IPS DF 19.7 (cell line): ENCODE measurements at regions not wholly inside any gene's neighbourhood (a gene's known extent, or its start where the extent isn't known, plus 50 kb on each side); places are given as distances from the start of the nearest gene placed in this dataset.

Source experiments
- DNase-seq: peaks from one replicate; pipeline ENCODE4 v3.0.0-alpha.2; 2013; ENCODE audit warnings: low read depth, low spot score

DNA sequence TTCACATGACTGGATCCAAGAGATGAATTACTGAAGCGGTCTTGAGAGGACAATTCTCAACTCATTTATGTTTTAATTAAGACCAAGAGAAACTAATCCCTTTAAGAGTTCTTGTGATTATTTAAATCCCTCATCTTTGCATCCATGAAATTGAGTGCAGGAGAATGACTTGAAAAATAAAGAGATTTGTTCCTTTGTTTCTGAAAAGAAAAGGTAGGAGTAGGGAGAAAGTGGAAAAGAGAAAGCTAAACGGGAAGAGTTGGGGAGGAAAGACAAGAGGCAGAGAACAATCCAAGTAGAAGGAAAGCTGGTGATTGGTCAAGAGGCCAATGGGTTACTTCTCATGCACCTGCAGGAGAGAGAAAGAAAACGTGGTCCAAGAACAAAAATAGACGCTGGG lies 75.2 kb upstream of the SOX4 start:
- DNase-seq = no peak

DNA sequence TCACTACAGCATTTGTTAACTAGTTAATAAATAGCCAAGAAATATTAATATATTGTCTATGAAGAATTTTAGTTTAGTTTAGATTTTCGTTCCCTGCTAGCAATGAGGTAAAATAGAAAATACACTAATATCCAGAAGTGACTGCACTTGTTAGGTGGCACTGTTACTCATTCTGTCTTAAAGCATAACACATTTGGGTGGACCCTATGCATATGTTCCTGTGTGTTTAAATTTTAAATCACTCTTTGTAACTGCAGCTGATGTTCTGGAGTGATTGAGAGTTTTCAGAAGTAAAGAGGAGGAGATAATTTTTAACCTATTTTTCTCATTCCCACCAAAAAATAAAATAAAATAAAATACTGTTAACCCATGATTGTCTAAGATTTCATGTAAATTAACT lies 73.9 kb upstream of the SOX4 start:
- no peak for DNase-seq

DNA sequence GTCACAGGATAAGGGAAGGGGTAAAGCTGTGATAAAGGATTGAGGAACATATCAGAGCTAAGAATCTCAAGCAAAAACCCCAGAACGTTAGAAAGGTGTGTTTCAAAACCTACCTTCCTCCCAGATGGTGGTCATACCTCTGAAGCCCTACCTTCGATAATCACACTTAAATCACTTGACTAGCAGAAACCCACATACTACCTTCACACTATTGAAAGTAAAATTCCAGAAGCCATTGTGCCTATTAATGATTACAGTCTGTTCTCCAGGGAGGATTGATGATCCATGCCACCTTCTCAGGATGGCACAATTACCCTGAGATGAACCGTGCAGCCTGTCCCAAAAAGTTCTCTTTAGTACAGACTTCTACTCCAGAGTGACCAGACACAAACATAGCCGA lies 72.3 kb upstream of the SOX4 start:
- DNase-seq = no peak

DNA sequence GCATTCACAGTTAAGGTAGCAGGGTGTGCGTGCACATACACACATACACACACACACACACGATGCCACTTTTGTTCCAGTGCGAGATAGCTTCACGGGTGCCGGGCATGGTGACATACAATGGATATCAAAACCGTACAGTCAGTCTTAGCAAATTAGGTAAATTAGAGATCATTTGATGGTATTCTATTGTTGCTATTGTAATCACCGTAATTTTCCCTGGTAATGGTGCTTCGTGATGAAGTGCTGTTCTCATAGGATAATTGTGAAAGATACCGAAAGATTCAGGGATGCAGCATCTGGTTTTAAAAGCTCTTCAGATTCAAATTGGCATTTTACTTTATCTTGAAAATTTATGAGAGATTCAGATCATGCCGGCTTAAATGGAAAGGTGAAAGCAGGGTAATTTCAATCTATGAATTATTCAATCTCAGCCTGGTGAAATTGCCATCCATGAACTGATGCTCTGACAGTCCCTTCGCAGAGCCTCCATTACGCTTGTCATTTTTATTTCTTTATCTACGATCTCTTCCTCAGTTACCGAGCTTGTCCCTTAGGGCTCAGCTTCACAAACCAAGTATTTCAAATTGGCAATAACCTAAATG lies 71.3 kb upstream of the SOX4 start:
- no peak for DNase-seq

DNA sequence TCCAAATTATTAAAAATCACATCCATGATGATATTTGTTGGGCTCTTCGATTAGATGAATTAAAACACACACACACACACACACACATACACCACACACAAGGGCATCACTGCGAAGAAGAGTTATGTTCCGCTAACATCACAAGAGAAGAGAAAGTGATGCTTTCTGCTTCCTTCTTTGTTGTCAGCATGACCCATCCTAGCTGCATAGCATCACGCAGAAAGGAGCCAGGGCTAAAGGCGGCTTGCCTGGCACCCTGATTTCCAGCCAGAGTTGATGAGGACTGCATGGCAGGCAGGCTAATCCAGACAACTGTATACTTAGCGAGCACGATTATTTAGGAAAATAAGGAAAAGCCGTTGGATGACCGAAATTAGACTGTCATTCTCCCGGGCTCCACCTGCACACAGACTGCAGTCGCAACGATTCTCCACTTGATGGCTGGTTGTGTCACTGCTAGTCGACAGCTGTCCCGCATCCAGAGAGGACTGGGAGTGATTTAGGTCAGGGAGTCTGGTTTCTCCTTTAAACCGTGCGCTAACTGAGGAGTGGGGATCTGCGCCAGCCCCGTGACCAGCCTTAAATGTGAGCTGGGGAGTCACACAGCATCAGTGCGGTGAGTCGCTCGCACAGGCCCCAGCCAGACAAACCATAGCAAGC lies 70.6 kb upstream of the SOX4 start:
- peak; percentile 30 for DNase-seq

DNA sequence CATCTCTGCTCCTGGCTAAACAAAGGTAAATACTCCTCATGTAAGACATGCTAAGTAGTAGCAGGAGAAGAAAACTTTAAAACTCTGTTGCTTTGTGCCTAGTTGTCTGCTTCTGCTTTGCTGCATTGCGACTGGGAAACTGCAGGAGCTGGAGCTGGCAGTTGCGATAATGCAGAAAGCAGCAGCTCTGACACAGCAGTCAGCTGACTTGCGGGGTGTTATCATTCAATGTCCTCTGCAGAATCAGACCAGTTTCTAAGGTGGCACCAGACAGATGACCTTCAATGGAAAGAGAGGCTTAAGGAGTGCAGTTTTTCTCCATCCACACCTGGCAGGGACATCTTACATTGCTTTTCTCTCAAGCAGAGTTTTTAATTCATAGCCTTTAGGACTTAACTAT lies 69.9 kb upstream of the SOX4 start:
- no peak for DNase-seq

DNA sequence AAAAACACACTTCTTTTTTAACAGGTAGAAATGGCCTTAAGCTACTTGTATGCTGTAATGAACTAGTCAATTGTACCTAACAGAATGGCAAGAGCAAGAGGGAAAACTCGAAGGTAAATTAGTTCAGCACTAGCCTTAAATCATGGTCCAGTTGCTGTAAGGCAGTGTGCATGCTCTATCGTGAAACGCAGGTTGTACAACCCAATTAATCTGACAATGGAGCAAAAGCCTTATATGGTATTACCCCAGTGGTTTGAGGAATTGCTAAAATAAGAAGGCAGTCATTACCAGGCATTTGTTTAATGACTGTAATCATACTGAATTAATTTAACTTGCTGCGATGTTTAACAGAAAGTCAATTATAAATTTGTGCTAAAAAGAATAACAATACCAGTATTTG lies 69.3 kb upstream of the SOX4 start:
- DNase-seq = no peak

DNA sequence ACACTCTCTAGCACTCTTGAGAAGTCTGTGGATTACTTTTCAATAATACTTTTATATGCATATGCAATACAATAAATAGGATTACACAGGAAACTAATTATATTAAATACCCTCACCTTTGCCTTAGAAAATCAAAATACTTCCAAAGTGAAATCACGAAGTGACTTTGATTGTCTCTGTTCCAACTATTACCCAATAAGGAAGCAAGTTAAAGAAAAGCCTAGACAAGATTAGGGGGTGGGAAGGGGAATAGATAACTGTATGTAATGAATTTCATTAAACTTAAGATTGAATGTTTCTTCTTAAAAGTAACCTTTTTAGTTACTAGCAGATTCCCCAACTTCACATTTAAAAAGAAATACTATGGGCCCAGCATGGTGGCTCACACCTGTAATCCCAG lies 66.6 kb upstream of the SOX4 start:
- no peak for DNase-seq

DNA sequence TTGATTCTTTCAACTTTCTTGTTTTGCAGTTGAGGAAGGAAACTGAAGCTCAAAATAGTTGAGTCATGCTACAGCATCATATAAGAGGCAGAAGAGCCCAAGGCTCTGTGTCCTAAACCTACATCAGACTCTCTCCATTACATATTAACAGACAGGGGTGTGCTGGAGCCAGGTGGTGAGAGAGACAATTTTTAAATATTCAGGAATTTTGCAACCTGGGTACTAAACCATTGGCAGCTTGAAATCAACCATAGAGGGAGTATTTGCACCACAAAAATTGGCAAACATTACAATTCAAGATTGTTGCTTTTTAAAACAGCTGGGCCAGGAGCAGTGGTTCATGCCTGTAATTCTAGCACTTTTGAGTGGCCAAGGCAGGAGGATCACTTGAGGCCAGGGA lies 65.8 kb upstream of the SOX4 start:
- DNase-seq = no peak

DNA sequence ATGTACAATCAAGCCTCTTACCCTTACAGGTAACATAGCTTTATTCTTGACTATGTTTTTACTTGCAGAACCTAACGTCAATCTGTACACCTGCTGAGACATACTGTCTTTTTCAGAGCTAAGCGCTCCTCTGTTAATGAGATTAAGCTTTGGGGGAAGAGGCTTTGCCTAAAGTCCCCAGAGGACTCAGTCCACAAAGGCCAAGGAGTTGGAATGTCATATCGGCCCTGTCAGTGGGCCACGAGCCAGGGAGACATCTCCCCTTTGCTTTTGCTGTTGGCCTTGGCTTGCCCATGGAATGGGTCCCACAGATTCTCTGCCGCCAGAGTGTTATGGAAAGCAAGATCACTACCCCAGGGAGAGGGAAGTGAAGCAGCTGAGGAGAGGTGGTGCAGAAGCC lies 64.1 kb upstream of the SOX4 start:
- DNase-seq = no peak

DNA sequence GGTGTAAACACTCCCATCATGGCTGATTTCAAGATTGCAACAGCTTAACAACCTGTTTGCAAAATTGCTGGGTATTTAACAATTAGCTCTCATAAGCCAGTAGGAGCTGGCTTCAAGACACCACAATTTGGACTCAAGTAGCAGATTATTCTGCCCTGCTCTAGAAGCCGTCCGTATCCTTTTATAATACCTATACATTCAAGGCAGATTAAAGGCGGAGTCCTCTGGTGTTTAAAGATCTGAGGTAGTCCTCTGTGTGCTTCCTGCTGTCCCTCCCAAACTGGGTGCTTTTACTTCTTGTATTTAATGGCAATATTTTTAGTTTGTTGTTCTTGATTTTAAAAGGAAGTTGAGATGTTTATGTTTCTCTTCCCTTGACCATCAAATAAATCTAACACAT lies 62.2 kb upstream of the SOX4 start:
- DNase-seq = no peak

DNA sequence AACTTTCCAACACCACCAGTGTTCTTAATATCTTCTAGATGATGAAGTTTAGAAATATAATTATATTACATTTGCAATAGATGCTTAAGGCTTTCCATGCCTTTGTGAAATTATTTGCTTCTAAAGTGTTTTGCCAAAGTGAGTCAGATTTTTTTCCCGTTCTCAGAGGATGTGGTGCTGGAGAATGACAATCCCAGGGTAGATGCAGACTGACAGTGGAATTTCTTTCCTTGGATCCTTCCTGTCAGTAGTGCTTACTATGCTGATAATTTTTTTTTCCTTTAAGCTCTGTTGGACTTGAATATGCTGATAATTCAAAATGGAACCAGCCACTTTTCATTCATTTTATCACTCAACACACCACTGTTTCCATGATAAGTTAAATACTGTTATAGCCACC lies 59.9 kb upstream of the SOX4 start:
- no peak for DNase-seq

DNA sequence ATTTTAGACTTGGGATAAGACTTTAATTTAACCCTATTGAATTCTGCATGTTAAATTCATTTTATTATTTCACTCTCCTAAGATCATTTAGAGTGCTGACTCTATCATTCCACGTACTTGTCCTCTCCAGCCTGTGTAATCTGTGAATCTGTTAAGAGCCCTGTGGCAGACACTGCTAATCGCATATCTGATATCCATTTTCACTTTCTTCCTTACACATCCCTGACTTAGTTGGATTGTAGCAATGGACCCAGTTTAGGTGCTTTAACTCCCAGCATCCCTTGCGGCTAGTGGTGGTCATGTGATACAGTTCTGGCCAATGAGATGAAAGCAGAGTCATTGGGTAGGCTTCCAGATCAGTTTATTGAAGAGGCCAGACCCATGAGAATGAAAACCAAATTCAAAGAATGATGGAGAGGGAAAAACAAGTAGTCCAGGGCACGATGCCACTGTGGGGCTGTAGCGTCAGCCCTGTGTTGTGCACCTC lies 57.2 kb upstream of the SOX4 start:
- no peak for DNase-seq

DNA sequence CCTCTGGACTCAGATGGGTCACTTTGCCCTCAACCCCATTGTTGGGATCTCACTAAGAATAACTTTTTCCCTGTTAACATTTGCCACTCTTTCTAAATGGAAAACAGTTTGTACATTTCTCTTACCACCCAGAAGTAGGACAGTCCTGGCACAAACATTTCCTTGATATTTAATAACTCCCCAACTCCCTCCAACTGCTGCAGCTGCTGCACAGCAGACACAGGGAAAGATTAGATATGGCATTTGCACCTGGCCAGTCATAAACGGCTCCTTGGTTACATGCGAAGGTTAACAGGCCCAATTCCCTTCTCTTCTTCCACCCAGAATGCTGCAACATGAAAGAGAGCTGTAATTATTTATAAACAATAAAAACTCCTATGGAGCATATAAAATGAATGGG lies 55.9 kb upstream of the SOX4 start:
- no peak for DNase-seq

DNA sequence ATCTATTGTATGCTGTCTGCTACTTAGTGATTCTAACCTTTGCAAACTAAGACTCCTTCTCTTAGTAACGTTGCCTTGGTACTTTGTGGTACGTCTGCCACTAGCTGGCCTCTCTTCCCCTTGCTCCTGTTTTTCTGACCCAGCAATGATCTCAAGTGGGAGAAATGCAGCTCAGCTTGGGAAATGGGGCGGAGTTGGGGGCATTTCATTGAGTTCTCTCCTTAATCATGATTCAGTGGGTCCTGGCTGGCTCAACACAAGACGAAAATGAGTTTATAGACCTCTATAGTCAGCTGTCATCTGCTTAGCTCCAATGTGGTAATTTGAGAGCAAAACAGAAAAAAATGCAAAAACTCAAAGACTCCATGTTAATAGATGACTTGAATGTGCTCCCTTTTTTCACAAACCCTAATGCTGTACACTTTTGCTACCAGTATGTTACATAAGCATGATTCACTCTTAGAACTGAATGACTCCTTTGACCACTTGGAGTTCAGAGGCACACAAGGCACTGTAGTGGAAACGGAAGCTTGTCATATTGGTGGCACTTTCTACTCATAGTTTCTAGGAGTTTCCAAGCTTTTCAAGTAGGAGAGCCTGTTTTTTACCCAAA lies 55.3 kb upstream of the SOX4 start:
- no peak for DNase-seq

DNA sequence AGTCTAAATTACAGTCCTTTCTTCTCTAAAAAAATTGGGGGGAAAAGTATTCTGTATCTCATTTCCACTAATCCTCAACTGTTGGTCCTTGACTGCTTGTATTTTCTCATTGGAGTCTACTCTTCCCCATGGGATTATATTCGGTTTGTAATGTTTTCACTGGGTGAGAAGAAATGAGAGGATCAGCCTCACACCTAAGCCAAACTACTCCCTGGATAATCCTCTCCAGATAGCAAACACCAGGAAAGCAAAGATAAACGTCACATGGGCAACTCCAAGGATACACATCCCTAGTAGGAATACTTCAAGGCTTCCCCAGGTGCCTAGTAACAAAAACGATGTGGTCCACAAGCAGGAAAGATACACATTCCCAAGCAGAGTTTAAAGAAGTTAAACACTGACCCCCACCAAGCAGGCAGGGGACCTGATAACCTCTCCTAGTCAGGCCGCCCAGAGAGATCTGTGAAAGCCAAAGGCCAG lies 53.9 kb upstream of the SOX4 start:
- DNase-seq = no peak
